Cerebellar nuclear complex (tissue), 1 donor: ENCODE measurements at regions not wholly inside any gene's neighbourhood (a gene's known extent, or its start where the extent isn't known, plus 50 kb on each side); places are given as distances from the start of the nearest gene placed in this dataset.

Source experiments
- DNase-seq, 2 experiments: peaks; one replicate each; lab custom pipeline; 2025; lab: John Stamatoyannopoulos, UW

DNA sequence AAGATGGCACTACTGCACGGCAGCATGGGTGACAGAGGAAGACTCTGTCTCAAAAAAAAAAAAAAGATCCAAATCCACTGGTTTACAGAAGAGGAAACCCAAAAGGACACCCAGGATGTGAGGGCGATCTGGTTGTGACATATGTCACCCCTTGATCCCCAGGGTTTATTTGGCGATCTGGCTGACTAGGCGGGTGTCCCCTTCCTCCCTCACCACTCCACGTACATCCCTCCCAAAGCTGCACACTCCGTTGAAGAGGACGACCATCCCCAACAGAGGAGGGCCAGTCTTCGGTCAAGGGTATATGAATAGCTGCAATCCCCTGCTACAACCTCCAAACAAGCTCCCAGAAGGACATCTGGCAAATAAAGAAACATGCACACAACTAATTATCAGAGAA is 111.6 kb downstream of the HTR5A start:
- DNase-seq: no peak

DNA sequence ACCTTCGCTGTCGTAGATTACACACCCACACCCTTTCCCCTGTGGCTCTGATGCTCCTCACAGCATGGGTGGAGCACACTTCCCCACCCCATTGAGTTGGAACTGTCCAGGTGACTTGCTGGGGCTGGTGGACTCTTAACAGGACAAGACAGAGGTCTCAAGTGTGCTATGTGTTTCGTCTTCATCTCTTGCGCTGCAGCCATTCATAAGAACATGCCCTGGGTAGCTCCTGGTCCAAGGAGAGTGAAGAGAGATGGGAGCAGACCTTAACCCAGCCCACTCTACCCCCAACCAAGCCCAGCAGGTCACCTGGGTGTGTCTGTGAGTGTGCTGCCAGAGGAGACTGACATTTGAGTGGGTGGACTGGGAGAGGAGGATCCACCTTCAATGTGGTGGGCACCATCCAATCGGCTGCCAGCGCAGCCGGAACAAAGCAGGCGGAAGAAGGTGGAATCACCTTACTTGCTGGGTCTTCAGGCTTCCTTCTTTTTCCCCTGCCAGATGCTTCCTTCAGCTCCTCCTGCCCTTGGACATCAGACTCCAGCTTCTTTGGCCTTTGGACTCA is 112.4 kb downstream of the HTR5A start:
- no peak for DNase-seq

DNA sequence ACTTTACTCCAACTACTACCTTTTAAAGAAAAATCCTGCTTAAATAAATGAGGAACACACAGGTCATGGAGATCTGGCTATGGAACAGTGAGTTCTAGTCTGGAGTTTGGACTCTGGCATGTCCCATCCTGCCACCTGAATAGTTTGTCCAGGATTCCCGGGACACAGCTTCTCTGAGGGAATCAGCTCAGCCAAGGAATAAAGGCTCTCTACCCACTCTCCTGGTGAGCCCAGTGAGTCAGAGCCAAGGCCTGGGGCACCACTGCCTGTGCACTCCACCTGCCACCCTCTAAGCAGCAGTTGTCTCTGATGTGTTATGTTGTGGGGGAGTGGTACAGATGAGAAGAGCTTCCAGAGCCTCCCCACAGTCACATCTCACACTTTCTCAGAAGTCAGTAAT is 113.5 kb downstream of the HTR5A start:
- no peak for DNase-seq

DNA sequence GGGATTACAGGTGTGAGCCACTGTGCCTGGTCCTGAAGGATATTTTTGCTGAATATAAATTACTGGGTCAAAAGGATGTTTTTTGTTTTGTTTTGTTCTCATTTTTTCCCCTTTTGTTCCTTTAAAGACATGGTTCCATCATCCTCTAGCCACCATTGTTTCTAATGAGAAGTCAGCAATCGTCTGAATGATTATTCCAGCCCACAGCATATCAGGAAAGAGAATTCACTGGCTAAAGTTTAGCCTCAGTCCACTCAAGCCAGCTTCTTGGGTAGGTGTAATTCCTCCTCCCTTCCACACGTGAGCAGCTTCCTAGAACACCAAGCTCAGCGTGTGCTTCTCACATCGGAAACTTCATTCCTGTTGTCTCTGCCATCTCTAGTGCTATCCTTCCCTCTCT is 112.8 kb upstream of the INSIG1 start:
- no peak for DNase-seq

DNA sequence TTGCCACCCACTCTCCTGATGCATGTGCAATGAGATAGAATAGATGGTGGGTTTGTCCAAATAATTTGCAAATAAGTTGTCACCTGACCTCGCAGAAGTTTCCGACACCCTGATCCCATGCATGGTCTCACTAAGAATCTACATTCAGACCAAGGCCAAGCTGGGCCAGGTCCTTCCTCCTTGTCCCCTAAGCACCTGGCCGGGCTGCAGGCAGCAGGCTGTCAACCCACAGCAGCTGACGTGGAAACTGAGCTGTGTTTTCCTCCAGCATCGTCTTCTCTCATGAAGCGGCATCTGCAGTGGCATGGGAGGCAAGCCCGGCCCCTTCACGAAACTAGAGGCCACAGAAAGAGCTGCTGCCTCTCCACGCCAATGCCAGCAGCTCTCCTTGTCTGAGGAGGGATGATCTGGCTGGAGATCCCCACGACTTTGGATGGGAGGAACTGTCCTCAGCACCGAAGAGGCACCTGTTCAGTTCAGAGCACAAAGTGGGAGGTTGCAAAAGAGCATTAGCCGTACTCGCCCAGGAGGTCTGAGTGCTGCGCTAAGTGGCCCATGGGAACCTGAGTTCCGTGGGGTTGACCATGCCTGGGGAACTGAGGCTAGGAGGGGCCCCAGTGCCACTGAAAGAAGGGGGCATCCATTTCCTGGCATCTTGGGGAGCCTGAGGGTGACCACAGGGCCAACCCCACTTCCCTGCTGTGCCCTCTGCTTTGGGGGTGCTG is 110.5 kb upstream of the INSIG1 start:
- no peak for DNase-seq

DNA sequence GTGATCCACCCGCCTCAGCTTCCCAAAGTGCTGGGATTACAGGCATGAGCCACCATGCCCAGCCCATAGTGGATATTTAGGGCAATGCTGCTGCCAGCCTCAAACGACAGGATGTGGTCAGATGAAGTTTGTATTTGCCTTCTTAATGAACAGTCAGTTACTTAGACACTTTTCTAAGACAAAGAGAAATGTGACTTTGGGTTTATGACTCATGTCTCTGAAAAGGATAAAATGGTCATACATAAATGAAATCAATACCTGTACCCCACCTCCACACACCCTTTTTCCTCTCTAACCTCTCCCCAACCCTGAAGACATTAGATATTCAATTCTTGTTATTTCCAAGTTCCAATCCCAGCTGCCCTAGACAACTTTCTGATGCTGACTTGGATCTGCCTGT is 109.3 kb upstream of the INSIG1 start:
- no peak for DNase-seq

DNA sequence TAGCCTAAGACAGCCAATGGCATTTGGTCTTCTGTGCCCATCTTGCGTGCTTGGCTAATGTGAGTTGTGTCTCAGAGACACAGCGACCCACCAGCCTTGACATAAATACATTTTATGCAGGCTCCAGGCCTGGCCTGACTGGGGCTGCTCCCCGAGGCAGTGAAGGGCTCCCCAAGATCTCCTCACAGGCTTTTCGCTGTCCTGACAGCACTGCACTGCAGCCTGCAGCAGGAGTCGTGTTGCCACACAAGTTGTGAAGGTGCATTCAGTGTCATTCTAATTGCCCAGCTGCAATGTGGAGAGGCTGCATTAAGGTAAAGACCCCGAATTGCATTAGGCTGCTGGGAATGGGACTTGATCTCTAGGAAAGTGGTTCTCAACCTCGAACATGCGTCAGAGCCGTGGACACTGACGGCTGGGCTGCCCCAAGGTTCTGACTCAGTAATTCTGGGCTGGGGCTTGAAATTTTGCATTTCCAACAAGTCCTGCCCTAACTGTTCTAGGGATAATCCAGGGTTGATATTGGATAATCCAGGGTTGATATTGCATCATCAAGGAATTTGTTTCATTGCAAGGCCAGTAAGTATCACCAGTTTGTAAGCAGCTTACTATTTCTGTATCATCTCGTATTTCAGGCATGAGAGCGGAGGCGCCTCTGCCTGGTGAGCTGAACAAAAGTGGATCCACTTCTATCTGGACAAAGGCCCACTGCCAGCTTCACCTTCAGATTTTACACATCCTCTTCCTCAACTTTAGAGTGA is 108.7 kb upstream of the INSIG1 start:
- no peak for DNase-seq

DNA sequence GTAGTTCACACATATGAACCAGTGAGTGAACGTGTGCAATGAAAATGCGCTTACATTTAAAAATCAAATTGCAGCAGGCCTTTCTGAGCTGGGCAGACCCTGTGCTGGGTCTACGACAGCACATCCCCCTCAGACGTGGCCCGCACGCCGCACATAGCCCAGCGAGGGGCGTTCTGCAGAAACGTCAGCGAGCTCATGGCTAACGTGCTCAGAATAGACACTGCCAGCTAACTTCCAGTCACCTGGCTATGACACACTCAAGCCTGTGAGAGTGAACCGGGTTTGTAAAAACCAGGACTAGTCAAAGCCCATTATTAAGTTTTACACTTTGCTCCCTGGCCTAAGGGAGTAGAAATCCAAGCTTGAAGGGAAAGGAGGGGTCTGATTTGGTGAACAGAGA is 108.1 kb upstream of the INSIG1 start:
- DNase-seq: no peak

DNA sequence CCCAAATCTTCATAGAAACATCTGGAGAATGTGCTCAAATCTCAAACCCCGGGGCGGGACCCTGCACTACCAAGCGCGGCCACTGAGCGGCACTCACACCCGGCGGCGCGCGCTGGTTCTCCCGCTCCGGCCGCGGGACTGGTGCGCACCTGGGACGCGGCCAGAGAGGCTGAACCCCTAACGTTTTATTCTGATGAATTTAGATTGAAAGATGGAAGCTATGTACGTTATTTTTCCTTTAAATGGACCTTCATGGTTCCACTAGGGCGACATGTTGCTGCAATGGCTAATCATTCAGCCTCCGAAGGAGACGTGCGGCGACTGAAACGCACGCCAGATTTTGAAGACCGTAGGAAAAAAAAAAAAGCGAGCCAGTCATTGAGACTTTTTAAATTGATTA is 107.0 kb upstream of the INSIG1 start:
- DNase-seq: no peak

DNA sequence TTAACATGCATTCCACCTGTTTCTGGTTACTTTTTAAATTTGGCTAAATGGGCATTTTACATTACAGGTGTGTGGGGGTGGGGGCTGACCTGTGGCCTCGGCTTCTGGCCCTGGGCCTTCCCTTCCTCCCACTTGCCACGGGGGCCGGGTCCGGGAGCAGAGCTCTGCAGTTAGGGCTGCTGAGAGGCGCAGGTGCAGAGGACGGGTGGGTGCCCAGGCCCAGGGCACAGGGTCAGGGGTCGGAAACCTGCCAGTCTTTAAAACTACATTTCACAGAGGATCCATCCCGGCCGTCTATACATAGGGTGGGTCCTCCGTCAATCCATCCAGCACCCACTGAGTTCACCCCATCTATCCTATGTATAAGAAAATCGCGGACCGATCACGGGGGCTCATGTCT is 106.5 kb upstream of the INSIG1 start:
- DNase-seq: no peak

DNA sequence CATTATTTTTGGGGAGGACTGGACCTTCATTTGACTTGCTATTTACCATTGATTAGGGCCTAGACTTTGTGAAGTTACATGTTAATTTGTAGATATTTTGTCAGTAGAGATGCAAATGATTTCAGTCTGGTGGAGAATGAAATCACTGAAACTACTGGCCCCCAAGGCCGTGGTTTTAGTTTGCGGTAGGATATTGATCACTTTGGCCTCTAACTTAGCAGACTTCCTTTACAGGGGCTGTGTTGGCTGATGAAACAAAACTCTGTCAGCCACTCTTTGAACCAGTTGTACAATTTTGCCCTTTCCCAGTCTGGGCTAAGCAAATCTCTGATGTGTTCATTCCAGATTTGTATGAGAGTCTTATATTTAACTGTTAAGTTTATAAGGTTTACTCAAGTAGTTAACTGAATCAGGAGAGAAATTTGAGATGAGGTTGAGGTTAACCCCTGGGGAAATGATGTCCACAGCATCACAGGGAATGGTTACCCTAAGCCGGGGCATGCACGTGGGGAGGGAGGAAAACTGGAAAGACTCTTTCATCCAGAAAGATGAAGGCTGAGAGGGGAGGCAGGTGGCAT is 105.7 kb upstream of the INSIG1 start:
- DNase-seq: no peak

DNA sequence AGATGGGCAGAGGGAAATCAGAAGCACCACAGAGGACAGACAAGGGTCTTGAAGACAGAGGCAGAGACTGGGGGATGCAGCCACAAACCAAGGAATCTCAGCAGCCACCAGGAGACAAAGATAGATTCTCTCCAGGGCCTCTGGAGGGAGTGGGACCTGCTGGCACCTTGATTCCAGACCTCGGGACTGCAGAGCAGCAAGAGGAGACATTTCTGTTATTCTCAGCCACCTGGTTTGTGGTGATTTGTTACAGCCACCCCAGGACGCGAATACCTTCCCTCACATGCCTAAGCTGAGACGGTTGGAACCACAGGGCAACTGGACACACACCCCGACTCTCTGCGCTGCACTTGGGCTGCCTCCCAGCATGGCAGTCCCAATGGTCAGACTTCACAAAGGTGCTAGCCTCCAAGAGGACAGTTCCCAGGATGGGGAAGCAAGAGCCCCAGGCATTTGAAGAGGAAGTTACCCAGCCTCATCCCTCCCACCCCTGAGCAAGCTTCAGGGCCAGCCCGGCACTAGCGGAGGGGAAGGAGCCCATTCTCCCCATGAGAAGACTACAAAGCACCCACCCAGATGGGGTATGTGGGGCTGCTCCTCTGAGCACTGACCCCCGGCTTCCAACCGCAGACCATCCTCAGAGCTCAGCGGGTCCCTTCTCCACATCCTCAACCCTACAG is 104.6 kb upstream of the INSIG1 start:
- no peak for DNase-seq

DNA sequence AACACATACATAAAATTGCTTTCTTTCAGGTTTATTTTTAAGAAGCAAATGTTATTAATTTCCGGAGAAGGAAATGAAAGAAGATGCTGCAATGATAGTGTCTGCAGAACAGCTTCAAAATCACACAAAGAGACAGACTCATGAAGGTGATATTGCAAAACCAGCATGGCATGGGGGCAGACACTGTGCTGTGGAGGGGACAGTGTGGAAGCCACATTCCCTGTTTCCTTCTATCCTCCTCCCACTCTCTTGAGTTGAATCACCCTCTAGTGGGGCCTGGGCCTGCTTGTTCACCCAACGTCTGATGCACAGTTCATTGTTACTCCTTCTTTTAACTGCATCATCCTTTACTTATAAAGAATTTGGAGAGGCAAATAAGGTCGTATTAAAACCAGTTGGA is 104.0 kb upstream of the INSIG1 start:
- no peak for DNase-seq

DNA sequence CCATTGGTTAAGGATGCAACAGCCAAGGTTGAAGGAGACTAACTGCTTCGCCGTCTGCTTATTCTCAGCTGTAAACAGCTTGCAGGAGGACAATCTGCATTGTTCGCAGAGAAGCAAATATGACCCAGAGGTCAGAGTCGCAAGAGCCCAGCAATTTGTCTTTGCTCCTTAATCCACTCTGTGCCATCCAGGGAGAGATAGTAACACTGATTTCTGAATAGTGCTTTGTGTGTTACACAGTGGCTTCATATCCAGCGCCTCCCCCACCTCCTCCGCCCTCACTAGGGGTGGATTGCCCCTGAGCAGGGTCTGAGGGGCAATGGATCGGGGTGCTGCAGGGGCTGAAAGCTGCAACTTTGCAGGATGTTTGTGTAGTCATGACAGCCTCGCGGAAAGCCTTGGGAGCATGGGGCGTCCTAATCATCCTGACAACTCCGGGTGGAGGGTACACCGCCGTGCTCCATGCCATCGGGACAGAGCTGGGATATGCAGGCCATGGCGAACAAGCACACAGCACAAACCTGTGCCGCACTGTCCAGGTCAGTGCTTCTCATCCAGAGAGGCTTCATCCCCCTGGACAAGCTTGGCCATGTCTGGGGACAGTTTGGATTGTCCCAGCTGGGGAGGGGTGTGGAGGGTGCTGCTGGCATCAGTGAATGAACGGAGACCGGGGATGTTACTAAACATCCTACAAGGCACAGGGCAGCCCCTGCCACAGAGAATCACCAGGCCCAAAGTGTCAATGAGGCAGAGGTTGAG is 103.1 kb upstream of the INSIG1 start:
- DNase-seq: no peak

DNA sequence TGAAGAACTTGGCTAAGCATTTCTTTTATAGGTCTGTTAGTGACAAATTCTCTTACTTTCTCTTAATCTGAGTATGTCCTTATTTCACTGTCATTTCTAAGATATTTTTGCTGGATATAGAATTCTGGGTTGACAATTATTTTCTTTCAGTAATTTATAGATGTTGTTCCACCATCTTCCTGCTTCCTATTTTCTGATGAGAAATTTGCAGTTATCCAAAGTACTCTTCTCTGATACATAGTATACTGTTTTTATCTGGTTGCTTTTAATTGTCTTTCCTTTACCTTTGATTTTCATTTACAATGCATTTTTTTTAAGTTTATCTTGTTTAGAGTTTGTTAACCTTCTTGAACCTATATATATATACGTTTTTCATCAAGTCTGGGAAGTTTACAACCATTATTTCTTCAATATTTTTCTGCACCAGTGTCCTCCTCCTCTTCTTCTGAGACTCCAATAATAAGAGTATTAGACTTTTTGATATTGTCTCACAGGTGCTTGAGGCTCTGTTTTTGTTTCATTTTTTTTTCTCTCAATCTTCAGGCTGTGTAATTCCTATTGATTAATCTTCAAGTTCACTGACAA is 101.6 kb upstream of the INSIG1 start:
- no peak for DNase-seq

DNA sequence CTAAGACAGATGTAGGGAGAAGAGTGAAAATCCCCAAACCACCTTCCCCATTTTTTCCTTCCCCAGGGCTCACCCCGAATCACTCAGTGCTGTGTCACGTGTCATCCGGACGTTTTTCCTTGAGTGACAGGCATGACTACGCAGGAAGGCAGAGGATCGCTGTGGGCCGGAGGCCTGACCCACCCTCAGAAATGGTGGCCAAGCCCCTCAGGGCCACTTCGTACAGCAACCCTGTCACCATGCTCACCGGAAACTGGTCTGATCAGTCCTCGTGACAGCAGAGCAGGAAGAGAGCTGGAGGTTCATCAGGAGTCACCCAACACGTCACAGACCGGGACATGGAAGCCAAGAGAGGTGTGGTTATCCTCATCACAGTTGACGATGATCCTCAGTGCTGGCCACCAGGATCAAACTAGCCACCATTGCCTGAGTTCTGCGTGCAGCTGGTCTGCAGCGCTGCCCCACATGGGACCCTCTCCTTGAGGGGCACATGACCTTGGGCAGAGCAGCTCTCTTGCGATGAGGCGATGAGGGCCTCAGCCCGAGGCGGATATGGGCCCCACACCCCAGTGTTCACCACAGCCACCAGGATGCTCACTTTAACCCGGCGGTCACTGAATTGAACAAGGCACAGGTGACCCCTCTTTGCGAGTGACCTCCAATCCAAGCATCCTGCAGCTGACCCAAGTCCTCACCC is 99.3 kb upstream of the INSIG1 start:
- DNase-seq: no peak

DNA sequence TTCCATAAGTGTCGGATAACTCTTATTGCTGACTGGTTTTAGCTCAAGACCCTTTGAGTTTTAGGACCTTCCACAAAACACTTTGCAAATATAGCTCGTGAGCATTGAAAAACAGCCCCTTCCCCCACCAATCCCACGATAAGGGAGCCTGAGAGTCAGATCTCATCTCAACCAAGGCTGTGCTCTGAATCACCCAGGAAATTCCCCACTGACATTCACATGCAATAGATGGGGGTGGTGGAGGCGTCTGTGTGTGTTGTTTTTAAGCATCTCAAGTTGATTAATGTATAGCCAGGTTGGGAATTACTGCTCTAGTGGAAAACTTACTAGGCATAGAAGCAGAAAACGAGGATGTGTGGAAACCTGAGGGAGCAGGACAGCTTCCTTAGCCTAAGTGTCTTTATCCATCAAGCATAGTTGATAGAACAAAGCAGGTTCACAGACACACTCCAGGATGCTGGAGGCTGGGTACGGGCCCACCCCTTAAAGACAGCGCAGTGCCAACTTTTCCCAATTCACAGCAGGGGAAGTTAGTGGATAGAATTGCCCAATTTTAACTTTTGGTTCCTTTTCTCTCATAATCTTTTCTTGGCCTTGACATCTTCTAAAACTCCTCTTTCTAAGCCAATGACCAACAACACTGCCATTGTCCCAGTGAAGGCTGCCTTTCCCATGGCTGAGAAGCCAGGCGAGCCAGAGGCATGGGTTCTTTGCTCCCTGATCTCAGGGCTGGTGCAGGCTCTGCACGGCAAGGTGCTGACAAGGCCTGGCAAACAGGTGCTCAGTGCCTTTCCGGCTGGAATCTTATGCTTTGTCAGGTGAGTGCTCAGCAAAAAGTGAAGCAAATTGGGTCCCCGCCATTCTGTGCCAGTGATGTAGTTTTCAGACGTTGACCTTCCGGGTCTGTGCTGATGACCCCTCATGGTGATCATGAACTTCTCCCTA is 98.5 kb upstream of the INSIG1 start:
- DNase-seq: no peak

DNA sequence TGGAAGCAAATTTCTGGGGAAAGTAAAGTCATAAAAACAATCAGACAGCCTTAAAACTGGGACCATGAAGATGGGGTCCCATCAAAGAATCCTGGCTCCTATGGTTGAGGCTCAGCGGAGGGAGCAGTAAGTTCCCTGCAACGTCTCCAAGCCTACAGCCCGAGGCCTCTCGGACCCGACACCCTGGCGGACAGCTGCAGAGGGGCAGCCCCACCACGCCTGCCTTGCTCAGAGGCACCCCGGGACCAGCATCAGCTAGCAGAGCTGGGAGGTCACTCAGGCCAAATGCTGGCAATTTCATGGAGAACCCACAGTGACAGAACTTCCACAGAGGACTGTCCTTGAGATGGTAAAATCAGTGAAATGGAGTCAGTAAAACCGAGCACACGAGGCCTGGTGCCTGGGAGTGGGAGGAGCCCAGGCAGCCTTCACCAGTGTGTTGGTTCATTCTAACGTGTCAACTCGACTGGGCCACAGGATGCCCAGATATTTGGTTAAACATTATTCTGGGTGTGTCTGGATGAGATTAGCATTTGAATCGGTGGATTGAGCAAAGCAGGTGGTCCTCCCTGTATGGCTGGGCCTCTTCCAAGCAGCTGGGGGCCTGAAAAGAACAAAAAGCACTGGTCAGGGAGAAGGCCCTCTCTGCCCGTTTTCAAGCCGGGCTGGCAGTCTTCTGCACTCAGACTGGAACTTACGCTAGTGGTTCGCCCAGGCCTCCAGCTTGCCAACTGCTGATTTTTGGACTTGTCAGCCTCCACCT is 96.2 kb upstream of the INSIG1 start:
- DNase-seq: no peak
